B cell (primary cell): ENCODE measurements at regions not wholly inside any gene's neighbourhood (a gene's known extent, or its start where the extent isn't known, plus 50 kb on each side); places are given as distances from the start of the nearest gene placed in this dataset.

ENCODE experiments used
- ATAC-seq: fragments of 200-7000 bp; cut with Tn5 transposase; one replicate; pipeline ENCODE4 v1.10.0; 2021; ENCODE audit warnings: low read depth, mild to moderate bottlenecking, moderate number of reproducible peaks, moderate library complexity
- CTCF ChIA-PET: fragments of 350-600 bp; sonication (Branson Sonifier 250); formaldehyde crosslinking; loops from one replicate; lab custom pipeline; 2021; ENCODE audit warnings: antibody characterized with exemption, inconsistent platforms; lab: Charles Lee
- POLR2A ChIA-PET: fragments of 350-600 bp; sonication (Branson Sonifier 250); formaldehyde crosslinking; loops from one replicate; lab custom pipeline; 2021; ENCODE audit warnings: antibody characterized with exemption; lab: Charles Lee
- DNase-seq: peaks from one replicate; pipeline ENCODE4 v3.0.0; 2013
- H2AFZ ChIP-seq: 2 replicates; pipeline ENCODE4 v1.6.1; 2012; ENCODE audit warnings: mild to moderate bottlenecking, low read depth, low read length; ENCODE audit not compliant: insufficient read depth, poor library complexity, severe bottlenecking
- H3K27ac ChIP-seq, 2 donors: 1 replicate in 1 of 2; 2 replicates in 1 of 2; pipeline ENCODE4 v1.5.1; 2012 to 2013; ENCODE audit warnings: low read length in 2 of 2, mild to moderate bottlenecking in 2 of 2, moderate library complexity in 1 of 2
- H3K27me3 ChIP-seq, 4 experiments: fragments of 200-600 bp in 1 of 4; sonication (generic) in 1 of 4; replicated peaks in 1 of 4; 1 replicate in 2 of 4; 2 replicates in 2 of 4; pipeline versions ENCODE4 v1.6.1 to v1.7.0; 2013 to 2016; ENCODE audit warnings: low read length in 3 of 4, mild to moderate bottlenecking in 2 of 4, mixed read lengths in 1 of 4, moderate library complexity in 1 of 4; ENCODE audit not compliant: insufficient read depth in 4 of 4, control insufficient read depth in 3 of 4; ENCODE audit errors: control extremely low read depth in 1 of 4
- H3K36me3 ChIP-seq, 2 experiments: replicated peaks in 1 of 2; 1 replicate in 1 of 2; 2 replicates in 1 of 2; pipeline versions ENCODE4 v1.6.1 to v1.7.1; 2013; ENCODE audit warnings: low read length in 1 of 2; ENCODE audit not compliant: insufficient read depth in 2 of 2, control insufficient read depth in 1 of 2; ENCODE audit errors: control extremely low read depth in 1 of 2, extremely low read depth in 1 of 2
- H3K4me1 ChIP-seq, 2 donors: fragments of 200-600 bp in 1 of 2; sonication (generic) in 1 of 2; 1 replicate in 1 of 2; 2 replicates in 1 of 2; pipeline versions ENCODE4 v1.5.1 to v1.6.1; 2013 to 2017; ENCODE audit warnings: low read length in 2 of 2; ENCODE audit not compliant: control insufficient read depth in 2 of 2, insufficient read depth in 2 of 2
- H3K4me2 ChIP-seq: replicated peaks from 2 replicates; pipeline ENCODE3; 2012; ENCODE audit warnings: mild to moderate bottlenecking, low read depth, low read length; ENCODE audit not compliant: poor library complexity, severe bottlenecking
- H3K4me3 ChIP-seq, 5 experiments: fragments of 200-600 bp in 1 of 5; sonication (generic) in 1 of 5; 1 replicate in 3 of 5; 2 replicates in 2 of 5; pipeline versions ENCODE4 v1.5.1 to v1.7.0; 2011 to 2016; ENCODE audit warnings: low read length in 4 of 5, mild to moderate bottlenecking in 4 of 5, low read depth in 2 of 5, control low read depth in 1 of 5, moderate library complexity in 1 of 5; ENCODE audit not compliant: insufficient read depth in 1 of 5; ENCODE audit errors: control extremely low read depth in 1 of 5, extremely low read depth in 1 of 5
- H3K79me2 ChIP-seq: fragments of 200-600 bp; sonication (generic); one replicate; pipeline ENCODE4 v1.6.0; 2016; ENCODE audit warnings: low read length; ENCODE audit not compliant: control insufficient read depth, insufficient read depth
- H3K9ac ChIP-seq: fragments of 200-600 bp; sonication (generic); 2 replicates; pipeline ENCODE4 v1.6.1; 2017; ENCODE audit warnings: mild to moderate bottlenecking, low read length, moderate library complexity
- H3K9me3 ChIP-seq, 3 donors: one replicate each; pipeline versions ENCODE4 v1.6.1 to v1.7.1; 2013; ENCODE audit warnings: low read length in 2 of 3; ENCODE audit not compliant: control insufficient read depth in 2 of 3, insufficient read depth in 1 of 3; ENCODE audit errors: control extremely low read depth in 1 of 3
- H4K20me1 ChIP-seq: 2 replicates; pipeline ENCODE4 v1.6.0; 2012; ENCODE audit warnings: mild to moderate bottlenecking, low read length; ENCODE audit not compliant: insufficient read depth, control insufficient read depth, poor library complexity, severe bottlenecking
- H3K27ac Mint-ChIP-seq: one replicate; pipeline ENCODE4 v1.8.0; 2021; ENCODE audit warnings: mixed read lengths
- H3K27me3 Mint-ChIP-seq: one replicate; pipeline ENCODE4 v1.8.0; 2021; ENCODE audit warnings: mixed read lengths
- H3K4me1 Mint-ChIP-seq: one replicate; pipeline ENCODE4 v1.8.0; 2021; ENCODE audit warnings: mixed read lengths
- H3K4me3 Mint-ChIP-seq: one replicate; pipeline ENCODE4 v1.8.0; 2021; ENCODE audit warnings: mixed read lengths
- H3K9me3 Mint-ChIP-seq: one replicate; pipeline ENCODE4 v1.8.0; 2022; ENCODE audit warnings: mixed read lengths; ENCODE audit not compliant: insufficient read depth
- CTCF ChIP-seq: fragments of 200-600 bp; IDR thresholded peaks from one replicate; pipeline ENCODE4 v1.8.0; 2022; ENCODE audit warnings: antibody characterized with exemption, mild to moderate bottlenecking
- EZH2 ChIP-seq: IDR thresholded peaks from 2 replicates; pipeline ENCODE4 v1.6.1; 2012; ENCODE audit warnings: borderline replicate concordance, low read depth, mild to moderate bottlenecking, moderate library complexity, low read length; ENCODE audit not compliant: insufficient read depth, poor library complexity, severe bottlenecking
- WGBS: methylation state at CpG from one replicate; pipeline ENCODE4 v1.1.5; 2013; ENCODE audit warnings: missing lambda C conversion rate; ENCODE audit not compliant: insufficient coverage; 5-methylcytosine and 5-hydroxymethylcytosine counted together
- intact Hi-C: fragments of 100-400 bp; cut with micrococcal nuclease; formaldehyde crosslinking; loops from one replicate; pipeline ENCODE4 v1.10.0; 2022

- Histone ChIP-seq H3K9ac (no peak overlapping the region), H3K79me2 (no peaks in the 10 kb centered on the region), H3K4me3 (no peak overlapping the region), H3K9me3 (no peaks in the 10 kb centered on the region), H4K20me1 (no peaks in the 10 kb centered on the region), H3K27me3 (no peaks in the 10 kb centered on the region), H2AFZ (no peak overlapping the region), H3K4me1 (no peaks in the 10 kb centered on the region), H3K36me3 (no peaks in the 10 kb centered on the region), H3K27ac (no peak overlapping the region), H3K4me2 (no peak overlapping the region)
- ChIA-PET CTCF (no interaction called here), POLR2A (no interaction called here)
- ATAC-seq, result no peak
- Mint-ChIP-seq H3K9me3 (no peaks in the 10 kb centered on the region), H3K4me1 (no peaks in the 10 kb centered on the region), H3K27ac (no peak overlapping the region), H3K4me3 (no peak overlapping the region), H3K27me3 (peaks cover 3% of the 10 kb centered on the region)
- no peak for TF ChIP-seq CTCF
- TF ChIP-seq EZH2, result no peak
- intact Hi-C loops, result no loop called here
- DNase-seq, result no peak
- WGBS, result no CpG with 5 or more reads among the region's 1 CpG
Measured at GRCh38 chr9:79292731-79293280, 279.0 kb upstream of the TLE4 start.

- no peaks in the 10 kb centered on the region for H4K20me1 ChIP-seq
Measured at GRCh38 chr9:79300068-79300467, 271.7 kb upstream of the TLE4 start.

More at GRCh38 chr9:79300068-79300467, 271.7 kb upstream of the TLE4 start:
- Histone ChIP-seq H3K9ac (no peak overlapping the region), H2AFZ (no peak overlapping the region), H3K4me2 (no peak overlapping the region), H3K27me3 (no peaks in the 10 kb centered on the region), H3K79me2 (no peaks in the 10 kb centered on the region), H3K4me3 (no peak overlapping the region), H3K4me1 (no peaks in the 10 kb centered on the region), H3K27ac (no peak overlapping the region), H3K36me3 (no peaks in the 10 kb centered on the region), H3K9me3 (no peaks in the 10 kb centered on the region)
- Mint-ChIP-seq H3K27ac (no peak overlapping the region), H3K27me3 (no peaks in the 10 kb centered on the region), H3K4me3 (no peak overlapping the region), H3K9me3 (no peaks in the 10 kb centered on the region), H3K4me1 (no peaks in the 10 kb centered on the region)
- intact Hi-C loops, result no loop called here
- WGBS, result 60% methylated on average over 1 of the region's 6 CpGs
- DNase-seq (no peak), ATAC-seq (no peak)
- TF ChIP-seq EZH2 (no peak), CTCF (no peak)
- ChIA-PET POLR2A (no interaction called here), CTCF (no interaction called here)
